Activated CD4-positive, alpha-beta T cell treated with anti-CD3 and anti-CD28 coated beads, Interleukin-2, amount 50 U/mL, for 1 hour (primary cell): ENCODE measurements at regions not wholly inside any gene's neighbourhood (a gene's known extent, or its start where the extent isn't known, plus 50 kb on each side); places are given as distances from the start of the nearest gene placed in this dataset.

Experiments used
- DNase-seq: peaks from one replicate; pipeline ENCODE4 v3.0.0-alpha.2; 2020

GRCh38 chr21:38712071-38712470 is 93.7 kb upstream of the ETS2 start:
- DNase-seq: no peak

DNA sequence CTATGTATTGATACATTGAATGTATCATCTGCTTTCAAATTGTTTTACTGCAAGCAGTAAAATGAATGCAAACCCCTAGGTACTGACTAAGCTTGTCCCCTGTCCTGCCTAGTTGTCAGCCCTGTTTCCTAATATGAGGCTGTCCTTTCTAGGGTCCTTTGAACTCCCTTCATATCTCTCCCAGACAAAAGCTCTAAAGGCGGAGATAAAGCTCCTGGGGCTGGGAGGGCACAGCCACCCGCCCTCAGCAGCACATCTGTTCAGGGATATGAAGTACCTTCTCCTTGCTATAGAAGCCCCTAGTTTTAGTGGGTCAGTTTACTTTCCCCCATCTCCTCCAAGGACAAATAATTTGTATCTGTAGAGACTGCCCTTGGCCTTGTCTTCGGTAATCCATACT is 93.1 kb upstream of the ETS2 start:
- no peak for DNase-seq

- DNase-seq: no peak
Observed at GRCh38 chr21:38714039-38714817, 91.5 kb upstream of the ETS2 start.

DNA sequence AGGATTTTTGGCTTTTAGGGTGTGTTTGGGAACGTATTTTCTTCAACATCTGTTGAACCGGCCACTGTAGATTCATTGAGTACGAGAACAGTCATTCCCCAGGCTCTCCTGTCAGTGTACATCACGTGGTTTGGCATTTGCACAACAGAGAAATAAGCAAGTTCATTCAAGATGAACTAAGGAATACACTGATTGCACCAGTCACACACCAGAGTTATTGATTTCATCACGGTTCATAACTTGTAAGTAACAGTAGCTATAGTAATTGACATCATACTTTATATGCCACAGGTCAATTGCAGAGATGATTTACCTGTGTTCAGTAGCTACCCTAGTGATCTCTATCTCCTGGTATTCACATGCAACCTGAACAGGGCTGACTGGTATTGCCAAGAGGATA is 90.7 kb upstream of the ETS2 start:
- DNase-seq: no peak

DNA sequence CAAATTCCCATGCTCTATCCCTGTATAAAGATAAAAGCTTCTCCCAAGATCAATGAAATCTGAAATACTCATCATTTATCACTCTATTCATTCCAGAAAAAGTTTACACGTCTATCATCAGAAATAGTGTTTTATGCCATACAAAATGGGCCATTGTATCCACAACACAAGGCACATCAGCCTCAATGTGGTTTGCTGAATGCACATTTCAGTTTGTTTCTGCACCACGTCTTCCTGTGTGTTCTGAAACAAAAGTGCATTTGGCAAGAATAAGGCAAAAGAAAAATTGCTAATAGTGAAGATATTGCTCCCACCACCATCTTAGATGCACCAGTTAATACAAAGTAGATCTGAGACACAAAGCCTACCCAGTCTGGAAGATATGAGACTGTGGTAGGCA is 89.6 kb upstream of the ETS2 start:
- no peak for DNase-seq

GRCh38 chr21:38716942-38717341 is 88.8 kb upstream of the ETS2 start:
- no peak for DNase-seq

DNA sequence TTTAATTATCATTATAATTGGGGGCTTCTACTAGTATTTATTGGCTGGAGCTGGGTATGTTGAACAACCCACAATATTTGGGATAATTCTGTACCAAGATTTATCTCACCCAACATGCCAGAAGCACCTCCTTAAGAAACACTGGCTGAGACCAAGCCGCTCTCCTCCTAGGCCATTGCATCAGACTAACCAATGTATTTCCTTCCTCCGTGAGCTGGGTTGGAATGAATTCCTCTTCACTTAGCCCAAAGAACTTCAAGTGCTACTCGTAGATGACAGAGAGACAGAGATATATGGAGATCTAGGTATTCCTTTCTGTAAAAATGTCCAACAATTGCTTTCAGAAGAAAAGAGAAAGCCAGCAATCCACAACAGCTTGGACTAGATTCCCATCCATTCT is 87.2 kb upstream of the ETS2 start:
- no peak for DNase-seq

DNA sequence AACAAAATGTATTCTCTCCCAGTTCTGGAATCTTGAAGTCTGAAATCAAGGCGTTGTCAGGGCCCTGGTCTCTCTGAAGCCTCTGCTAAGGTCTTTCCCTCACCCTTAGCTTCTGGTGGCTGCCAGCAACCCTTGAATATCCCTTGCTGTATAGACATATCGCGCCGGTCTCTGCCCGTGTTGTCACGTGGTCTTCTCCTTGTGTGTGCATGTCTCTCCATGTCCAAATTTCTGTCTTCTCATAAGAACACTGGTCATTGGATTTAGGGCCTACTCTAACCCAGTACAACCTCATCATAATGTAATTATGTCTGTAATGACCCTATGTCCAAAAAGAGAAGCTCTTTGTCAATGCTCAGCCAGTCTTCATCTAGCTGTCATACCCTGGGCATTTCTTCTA is 85.7 kb upstream of the ETS2 start:
- DNase-seq: no peak

DNA sequence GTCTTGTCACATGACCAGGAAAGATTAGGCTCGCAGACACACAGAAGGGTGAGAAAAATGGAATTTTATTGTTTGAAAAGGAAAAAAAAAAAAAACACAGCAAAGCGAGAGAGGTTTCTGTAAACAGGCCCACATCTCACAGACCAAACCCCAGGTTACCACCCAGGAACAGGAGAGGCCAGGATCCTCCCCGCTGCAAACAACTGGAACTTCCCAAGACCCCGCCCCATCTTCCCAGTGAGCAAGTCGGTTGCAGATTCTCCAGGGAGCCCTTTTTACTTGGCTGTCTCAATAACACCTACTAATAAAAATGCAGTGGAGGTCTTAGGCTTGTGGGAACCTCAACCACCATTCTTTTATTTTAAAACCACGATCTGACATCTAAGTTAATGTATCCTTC is 84.7 kb upstream of the ETS2 start:
- DNase-seq: no peak

DNA sequence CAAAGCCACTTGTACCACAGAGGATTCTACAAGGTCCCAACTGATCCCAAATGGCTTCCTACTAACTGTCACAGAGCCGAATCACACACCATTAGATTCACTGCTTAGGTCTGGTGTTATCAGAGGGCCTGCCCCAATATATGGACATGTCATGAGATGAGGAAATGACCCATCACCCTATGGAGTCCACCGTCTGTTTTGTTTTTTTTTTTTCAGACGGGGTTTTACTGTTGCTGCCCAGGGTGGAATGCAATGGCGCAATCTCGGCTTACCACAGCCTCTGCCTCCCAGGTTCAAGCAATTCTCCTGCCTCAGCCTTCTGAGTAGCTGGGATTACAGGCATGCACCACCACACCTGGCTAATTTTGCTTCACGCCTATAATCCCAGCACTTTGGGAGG is 83.8 kb upstream of the ETS2 start:
- DNase-seq: no peak

- no peak for DNase-seq
Observed at GRCh38 chr21:38725196-38726157, 80.3 kb upstream of the ETS2 start.

GRCh38 chr21:38726482-38726881 is 79.2 kb upstream of the ETS2 start:
- no peak for DNase-seq

DNA sequence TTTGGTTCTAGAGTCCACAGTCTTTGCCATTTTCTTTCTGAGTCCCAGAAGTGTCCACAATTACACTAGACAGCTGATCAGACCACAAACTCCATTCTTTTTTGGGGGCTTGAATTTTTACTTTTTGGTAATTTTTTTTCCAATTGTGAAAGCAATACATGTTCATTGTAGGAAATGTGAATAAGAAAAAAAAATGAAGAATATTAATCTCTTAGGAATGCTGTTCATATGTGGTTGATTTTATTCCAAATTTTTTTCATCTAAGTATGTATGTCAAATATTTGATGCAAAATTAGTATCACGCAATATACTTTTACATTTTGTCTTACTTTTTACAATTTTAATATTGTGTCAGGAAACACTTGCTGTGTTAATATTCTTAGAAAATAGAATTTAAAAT is 76.4 kb upstream of the ETS2 start:
- DNase-seq: no peak

- DNase-seq: no peak
Observed at GRCh38 chr21:38729754-38730379, 75.9 kb upstream of the ETS2 start.

DNA sequence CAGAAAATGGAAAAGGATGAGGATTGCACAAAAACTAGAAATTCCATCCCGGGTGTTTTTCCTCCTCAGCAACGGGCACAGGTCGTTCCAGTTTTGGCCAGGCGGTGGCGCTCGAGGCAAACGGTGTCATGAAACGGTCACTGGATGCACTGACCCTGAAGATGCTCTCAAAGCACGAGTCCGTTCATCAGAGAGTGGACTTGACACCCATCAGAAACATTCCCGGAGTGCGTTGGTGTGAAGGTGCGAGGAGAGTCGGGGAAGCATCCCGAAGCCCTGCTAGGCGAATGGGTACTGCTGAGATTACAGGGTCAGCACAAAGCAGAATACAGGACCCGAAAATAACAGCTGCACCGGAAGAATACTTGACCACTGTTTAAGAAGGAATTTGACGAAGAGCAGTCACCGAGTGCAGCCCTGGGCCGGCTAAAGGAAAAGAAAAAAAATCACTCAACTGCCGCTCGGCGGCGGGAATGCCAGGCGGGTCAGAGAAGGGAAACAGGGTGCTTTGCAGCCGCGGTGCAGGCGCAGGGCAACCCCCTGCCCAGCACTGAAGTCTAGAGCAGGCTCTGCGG is 71.7 kb upstream of the ETS2 start:
- DNase-seq: peak; percentile 75

DNA sequence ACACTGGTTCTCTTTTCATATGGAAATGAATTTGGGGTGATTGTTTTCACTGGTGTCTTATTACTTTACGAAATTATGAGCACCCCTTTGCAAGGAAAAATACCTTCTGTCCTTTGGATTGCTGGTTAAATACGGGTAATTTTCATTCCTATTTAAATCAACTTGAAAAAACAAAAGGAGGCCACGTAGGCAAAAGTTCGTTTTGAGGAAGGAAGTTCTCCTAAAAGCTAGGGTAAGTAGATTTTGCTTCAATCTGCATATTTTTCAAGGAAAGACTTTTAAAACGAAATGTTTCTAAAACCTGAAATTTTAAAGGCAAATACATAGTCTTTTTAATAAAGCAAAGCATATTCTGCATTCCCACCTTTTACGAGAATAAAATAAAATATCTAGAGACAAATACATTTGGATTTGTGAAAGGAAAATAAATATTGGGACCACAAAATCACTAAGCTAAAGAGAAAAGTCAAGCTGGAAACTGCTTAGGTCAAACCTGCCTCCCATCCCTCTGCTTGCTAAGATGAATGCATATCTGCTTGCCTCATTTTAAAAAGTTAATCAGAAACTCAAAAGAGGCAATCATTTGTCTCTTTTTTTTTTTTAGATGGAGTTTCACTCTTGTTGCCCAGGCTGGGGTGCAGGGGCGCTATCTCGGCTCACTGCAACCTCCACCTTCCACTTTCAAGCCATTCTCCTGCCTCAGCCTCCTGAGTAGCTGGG is 70.9 kb upstream of the ETS2 start:
- no peak for DNase-seq

DNA sequence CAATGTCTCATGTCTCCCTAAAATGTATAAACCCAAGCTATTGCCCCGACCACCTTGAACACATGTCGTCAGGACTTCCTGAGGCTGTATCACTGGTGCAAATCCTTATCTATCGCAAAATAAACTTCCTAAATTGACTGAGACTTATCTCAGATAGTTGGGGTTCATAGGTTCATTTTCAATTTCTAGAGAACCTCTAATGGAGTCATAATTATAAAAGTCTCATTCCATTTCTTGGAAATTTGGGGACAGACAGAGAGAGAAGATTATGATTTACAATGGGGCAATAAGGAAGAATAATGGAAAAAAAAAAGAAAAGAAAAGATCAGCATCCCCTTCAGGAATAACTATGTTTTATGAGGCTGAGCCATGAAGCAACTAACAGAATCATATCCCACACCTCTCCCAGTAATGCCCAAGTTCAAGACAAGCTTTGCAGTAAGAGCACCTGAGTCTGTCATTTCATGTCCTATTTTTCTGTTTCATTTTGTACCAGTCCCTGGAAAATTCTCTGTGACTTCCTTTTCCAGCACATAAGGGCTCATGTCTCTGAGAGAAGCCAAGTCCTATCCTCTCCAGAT is 70.0 kb upstream of the ETS2 start:
- no peak for DNase-seq

- DNase-seq: no peak
Observed at GRCh38 chr21:38740090-38740489, 65.6 kb upstream of the ETS2 start.

DNA sequence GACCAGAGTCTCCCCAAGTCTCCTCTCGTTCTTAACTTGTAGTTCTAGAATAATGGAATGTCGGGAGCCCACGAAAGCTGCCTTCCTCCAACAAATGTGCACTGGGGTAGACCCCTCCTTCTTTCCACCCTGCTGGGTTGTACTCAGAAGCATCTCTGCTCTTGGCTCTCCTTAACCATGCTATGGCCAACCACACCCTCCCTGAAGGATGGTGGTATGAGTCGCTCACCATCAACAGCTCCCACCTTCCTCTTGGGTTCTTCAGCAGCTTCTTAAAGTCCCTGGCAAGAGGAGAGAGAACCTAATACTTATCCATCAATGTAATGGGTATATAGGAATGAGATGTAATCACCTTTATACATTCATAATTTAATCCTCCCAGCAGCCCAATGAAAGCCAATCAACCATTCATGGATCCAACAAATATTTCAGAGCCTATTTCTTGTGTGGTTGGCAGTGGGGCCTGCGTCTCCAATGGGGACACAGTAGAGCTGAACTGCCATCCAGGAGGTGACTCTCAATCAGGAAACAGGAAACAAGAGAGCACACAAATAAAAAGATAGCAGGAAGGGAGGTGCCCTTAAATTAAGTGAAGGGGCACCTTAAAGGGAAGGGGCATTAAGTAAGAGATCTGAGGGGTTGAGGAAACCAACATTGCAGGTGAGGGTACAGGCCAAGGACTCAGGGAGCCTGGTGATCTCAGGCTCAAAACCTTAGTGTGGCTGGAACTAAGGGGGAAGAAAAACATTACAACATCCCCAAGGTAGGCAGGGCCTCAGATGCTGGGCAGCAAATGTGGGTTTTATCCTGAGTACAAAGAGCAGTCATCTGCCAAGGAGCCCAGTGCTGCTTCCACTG is 64.4 kb upstream of the ETS2 start:
- DNase-seq: no peak

DNA sequence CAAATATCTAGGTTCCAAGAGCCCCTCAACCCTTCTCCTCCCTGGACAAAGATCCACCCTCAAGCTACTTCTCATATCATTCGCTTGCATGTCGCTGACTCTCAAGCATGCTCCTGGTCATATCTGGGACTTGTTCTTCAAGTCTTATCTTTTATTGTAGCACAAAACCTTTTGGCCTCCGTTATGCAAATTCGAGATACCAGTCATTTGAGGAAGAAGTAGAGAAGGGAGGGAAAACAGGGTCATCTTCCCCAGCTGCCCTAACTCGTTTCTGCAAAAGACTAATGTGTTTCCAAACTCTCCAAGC is 63.8 kb upstream of the ETS2 start:
- no peak for DNase-seq

DNA sequence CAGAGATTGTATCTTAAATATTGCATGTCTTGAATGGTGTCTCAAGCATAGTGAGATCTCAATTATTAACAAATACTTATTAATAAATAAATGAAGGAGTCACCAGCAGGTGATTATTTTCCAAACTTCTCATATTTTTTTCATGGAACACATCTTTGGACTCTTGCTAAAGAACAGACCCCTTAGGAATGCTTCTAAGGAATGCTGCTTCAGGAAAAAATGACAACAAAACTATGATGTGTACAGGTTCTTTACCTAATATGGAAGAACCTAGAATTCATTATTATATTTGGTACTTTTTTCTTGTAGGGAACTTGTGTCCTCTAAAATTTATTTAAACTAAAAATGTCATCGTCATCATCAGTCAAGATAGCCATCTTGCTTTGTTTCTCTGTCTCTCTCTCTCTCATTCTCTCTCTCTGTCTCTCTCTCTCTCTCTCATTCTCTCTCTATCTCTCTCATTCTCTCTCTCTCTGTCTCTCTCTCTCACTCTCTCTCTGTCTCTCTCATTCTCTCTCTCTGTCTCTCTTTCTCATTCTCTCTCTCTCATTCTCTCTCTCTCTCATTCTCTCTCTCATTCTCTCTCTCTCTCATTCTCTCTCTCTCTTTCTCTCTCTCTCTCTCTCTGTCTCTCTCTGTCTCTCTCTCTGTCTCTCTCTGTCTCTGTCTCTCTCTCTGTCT is 63.0 kb upstream of the ETS2 start:
- no peak for DNase-seq
